GM04504 (cell line): ENCODE measurements at regions not wholly inside any gene's neighbourhood (a gene's known extent, or its start where the extent isn't known, plus 50 kb on each side); places are given as distances from the start of the nearest gene placed in this dataset.

Source experiments
- DNase-seq: peaks from one replicate; pipeline ENCODE4 v3.0.0-alpha.2; 2012; ENCODE audit warnings: low read depth

- no peak for DNase-seq
Observed at GRCh38 chr5:74954919-74955318, 88.7 kb upstream of the FAM169A start.

- DNase-seq = no peak
Observed at GRCh38 chr5:74953937-74954720, 87.9 kb upstream of the FAM169A start.

GRCh38 chr5:74953554-74953936, 87.4 kb upstream of the FAM169A start:
- DNase-seq = no peak

- no peak for DNase-seq
Observed at GRCh38 chr5:74952406-74952805, 86.2 kb upstream of the FAM169A start.

GRCh38 chr5:74951865-74952264, 85.7 kb upstream of the FAM169A start:
- DNase-seq = no peak

- DNase-seq = no peak
Observed at GRCh38 chr5:74950836-74951515, 84.8 kb upstream of the FAM169A start.

- DNase-seq = peak; percentile 46
Observed at GRCh38 chr5:74949976-74950375, 83.8 kb upstream of the FAM169A start.

GRCh38 chr5:74948031-74948546, 81.9 kb upstream of the FAM169A start:
- no peak for DNase-seq

GRCh38 chr5:74946471-74946870, 80.3 kb upstream of the FAM169A start:
- no peak for DNase-seq

GRCh38 chr5:74945561-74946165, 79.5 kb upstream of the FAM169A start:
- DNase-seq = no peak

GRCh38 chr5:74943905-74944304, 77.7 kb upstream of the FAM169A start:
- no peak for DNase-seq

- no peak for DNase-seq
Observed at GRCh38 chr5:74942622-74943286, 76.6 kb upstream of the FAM169A start.

GRCh38 chr5:74940782-74941353, 74.7 kb upstream of the FAM169A start:
- DNase-seq = no peak

- no peak for DNase-seq
Observed at GRCh38 chr5:74938250-74938933, 72.2 kb upstream of the FAM169A start.

GRCh38 chr5:74935752-74936091, 69.5 kb upstream of the FAM169A start:
- DNase-seq = no peak

GRCh38 chr5:74934949-74935751, 69.0 kb upstream of the FAM169A start:
- peak; percentile 33 for DNase-seq

GRCh38 chr5:74927336-74927735, 61.1 kb upstream of the FAM169A start:
- no peak for DNase-seq

GRCh38 chr5:74919487-74919886, 53.3 kb upstream of the FAM169A start:
- DNase-seq = peak; percentile 37

GRCh38 chr5:74919041-74919440, 52.9 kb upstream of the FAM169A start:
- no peak for DNase-seq

- no peak for DNase-seq
Observed at GRCh38 chr5:74918232-74918669, 52.1 kb upstream of the FAM169A start.
